ENCODE measurements at regions not wholly inside any gene's neighbourhood (a gene's known extent, or its start where the extent isn't known, plus 50 kb on each side); places are given as distances from the start of the nearest gene placed in this dataset.

GRCh38 chrX:9324676-9325075, 140.2 kb upstream of the TBL1X start:
- Mint-ChIP-seq H3K27ac (no peak overlapping the region), H3K27me3 (no peaks in the 10 kb centered on the region), H3K4me3 (no peak overlapping the region), H3K36me3 (no peaks in the 10 kb centered on the region), H3K9me3 (no peaks in the 10 kb centered on the region), H3K4me1 (peaks cover 3% of the 10 kb centered on the region)
- no peak for DNase-seq

GRCh38 chrX:9326369-9326768, 138.5 kb upstream of the TBL1X start:
- H3K9me3 Mint-ChIP-seq, result no peaks in the 10 kb centered on the region
- H3K36me3 Mint-ChIP-seq, result no peaks in the 10 kb centered on the region
- no peaks in the 10 kb centered on the region for H3K27me3 Mint-ChIP-seq
- no peak overlapping the region for H3K27ac Mint-ChIP-seq
- peaks cover 3% of the 10 kb centered on the region for H3K4me1 Mint-ChIP-seq
- H3K4me3 Mint-ChIP-seq, result no peak overlapping the region
- DNase-seq, result no peak

DNA sequence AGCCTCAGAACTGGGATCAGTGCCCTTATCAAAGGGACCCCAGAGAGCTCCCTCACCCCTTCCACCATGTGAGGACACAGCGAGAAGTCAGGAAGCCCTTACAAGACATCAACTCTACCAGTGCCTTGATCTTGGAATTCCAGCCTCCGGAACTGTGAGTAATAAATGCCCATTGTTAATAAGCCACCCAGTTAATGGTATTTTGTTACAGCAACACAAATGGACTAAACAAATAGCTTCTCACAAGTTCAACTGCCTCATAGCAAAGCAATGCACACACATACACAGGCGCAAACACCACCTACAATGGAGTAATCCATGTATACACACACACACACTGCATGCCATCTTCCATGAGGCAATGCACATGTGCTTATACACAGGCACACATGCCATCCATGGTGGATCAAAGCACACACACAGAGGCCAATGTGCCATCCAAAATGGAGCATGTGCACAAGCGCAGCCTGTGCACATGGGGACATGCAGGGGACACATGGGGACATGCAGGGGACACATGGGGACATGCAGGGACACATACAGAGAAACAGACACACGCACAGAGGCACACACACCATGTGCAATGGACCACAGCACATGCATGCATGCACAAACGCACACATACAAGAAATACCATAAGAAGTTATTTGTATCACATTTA, 137.6 kb upstream of the TBL1X start:
- no peak for DNase-seq
- H3K27me3 Mint-ChIP-seq, result no peaks in the 10 kb centered on the region
- H3K4me3 Mint-ChIP-seq, result no peak overlapping the region
- peaks cover 3% of the 10 kb centered on the region for H3K4me1 Mint-ChIP-seq
- H3K27ac Mint-ChIP-seq, result no peak overlapping the region
- H3K9me3 Mint-ChIP-seq, result no peaks in the 10 kb centered on the region
- H3K36me3 Mint-ChIP-seq, result no peaks in the 10 kb centered on the region

GRCh38 chrX:9327747-9328145, 137.1 kb upstream of the TBL1X start:
- Mint-ChIP-seq H3K4me3 (no peak overlapping the region), H3K27ac (no peak overlapping the region)

DNA sequence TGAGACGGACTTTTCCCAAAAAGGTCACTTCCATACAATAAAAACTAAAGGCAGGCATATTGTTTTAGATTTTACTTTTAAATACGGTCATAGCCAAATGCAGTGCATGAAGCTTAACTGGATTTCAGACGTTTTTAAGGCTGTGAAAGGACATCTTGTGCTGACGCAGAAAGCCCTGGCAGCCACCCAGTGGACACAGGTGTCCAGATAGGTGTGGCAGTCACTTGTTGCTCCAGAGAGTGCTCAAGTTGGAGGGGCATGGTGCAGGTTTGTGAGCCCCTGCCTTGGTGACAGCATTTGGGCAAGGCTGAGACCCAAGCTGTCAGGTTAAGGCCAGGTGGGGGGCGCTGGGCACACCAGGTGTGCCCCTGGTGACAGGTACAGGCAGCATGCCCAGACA, 135.8 kb upstream of the TBL1X start:
- H3K4me1 Mint-ChIP-seq, result no peaks in the 10 kb centered on the region
- H3K36me3 Mint-ChIP-seq, result no peaks in the 10 kb centered on the region
- no peak for DNase-seq
- H3K4me3 Mint-ChIP-seq, result no peak overlapping the region
- no peaks in the 10 kb centered on the region for H3K9me3 Mint-ChIP-seq
- H3K27me3 Mint-ChIP-seq, result no peaks in the 10 kb centered on the region
- H3K27ac Mint-ChIP-seq, result no peak overlapping the region

More at GRCh38 chrX:9327747-9328145, 137.1 kb upstream of the TBL1X start:
- DNase-seq, result no peak
- Mint-ChIP-seq H3K4me1 (peaks cover 3% of the 10 kb centered on the region), H3K9me3 (no peaks in the 10 kb centered on the region), H3K36me3 (no peaks in the 10 kb centered on the region), H3K27me3 (no peaks in the 10 kb centered on the region)

DNA sequence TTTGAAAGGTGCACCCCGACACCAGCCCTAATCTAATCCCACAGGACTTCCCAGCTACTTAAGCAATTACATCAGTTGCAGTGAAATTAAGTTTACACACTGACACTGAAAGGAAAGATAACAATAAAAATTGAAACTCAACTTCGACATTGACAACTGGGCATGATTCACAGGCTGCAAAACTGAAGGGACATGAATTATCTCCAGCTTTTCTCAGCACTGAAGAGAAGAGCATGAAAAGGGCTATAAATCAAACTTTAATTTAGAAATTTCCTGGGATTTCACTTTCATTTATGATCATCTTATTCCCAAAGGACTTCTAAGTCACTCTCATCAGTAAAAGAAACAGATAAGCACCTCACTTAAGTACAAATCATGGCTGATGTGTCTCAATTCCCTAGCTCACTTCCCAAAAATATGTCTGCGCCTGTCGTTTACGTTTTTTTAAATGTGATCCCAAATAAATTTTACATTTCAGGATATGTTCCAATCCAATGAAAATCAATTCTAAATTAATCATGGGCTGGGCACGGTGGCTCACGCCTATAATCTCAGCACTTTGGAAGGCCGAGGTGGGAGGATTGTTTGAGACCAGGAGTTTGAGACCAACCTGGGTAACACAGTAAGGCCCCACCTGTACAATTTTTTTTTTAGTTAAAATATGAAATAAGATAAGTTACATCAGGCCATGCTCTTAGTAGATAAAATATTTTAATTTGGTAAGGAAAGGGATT, 134.4 kb upstream of the TBL1X start:
- no peaks in the 10 kb centered on the region for H3K27me3 Mint-ChIP-seq
- no peaks in the 10 kb centered on the region for H3K4me1 Mint-ChIP-seq
- H3K9me3 Mint-ChIP-seq, result no peaks in the 10 kb centered on the region
- H3K4me3 Mint-ChIP-seq, result no peak overlapping the region
- H3K36me3 Mint-ChIP-seq, result no peaks in the 10 kb centered on the region
- DNase-seq, result no peak
- no peak overlapping the region for H3K27ac Mint-ChIP-seq

- H3K9me3 Mint-ChIP-seq, result no peaks in the 10 kb centered on the region
Measured at GRCh38 chrX:9333873-9334560, 130.8 kb upstream of the TBL1X start.

DNA sequence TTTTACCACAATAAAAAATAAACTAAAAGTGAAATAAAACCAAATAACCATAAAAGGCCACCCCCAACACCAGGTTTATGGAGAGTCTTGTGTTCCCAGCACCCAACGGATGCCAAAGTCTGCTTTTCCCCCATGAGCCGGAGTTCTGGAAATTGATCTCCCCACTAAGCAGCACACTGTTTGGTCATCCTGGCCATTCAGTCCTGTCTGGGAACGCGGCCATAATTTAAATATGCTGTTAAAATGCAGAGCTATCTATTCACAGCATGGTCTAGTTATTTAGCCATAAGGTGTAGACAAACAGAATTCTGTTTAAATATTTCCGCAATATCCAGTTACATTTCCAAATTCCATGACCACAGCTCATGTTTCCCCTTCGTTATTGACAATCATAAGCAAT, 129.6 kb upstream of the TBL1X start:
- Mint-ChIP-seq H3K9me3 (no peaks in the 10 kb centered on the region), H3K27me3 (no peaks in the 10 kb centered on the region), H3K4me3 (no peak overlapping the region), H3K4me1 (peaks cover 9% of the 10 kb centered on the region), H3K27ac (no peak overlapping the region), H3K36me3 (no peaks in the 10 kb centered on the region)
- no peak for DNase-seq

More at GRCh38 chrX:9333873-9334560, 130.8 kb upstream of the TBL1X start:
- Mint-ChIP-seq H3K27ac (no peak overlapping the region), H3K4me1 (peaks cover 3% of the 10 kb centered on the region), H3K27me3 (no peaks in the 10 kb centered on the region), H3K4me3 (no peak overlapping the region), H3K36me3 (no peaks in the 10 kb centered on the region)
- no peak for DNase-seq

DNA sequence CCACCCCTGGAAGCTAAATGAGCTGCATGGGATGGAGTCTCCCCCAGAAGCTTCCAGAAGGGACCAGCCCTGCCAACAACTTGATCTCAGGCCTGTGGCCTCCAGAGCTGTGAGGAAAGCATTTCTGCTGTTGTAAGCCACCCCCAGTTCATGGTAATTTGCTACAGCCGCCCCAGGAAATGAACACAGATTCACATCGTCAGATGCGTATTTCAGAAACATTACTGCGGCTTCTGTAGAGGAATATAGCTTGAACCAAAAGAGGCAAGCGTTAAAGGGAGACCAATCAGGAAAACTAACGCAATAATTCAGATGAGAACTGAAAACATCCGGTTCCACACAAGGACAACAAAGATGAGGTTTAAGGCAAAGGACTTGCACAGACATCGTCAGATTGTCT, 128.4 kb upstream of the TBL1X start:
- H3K9me3 Mint-ChIP-seq, result no peaks in the 10 kb centered on the region
- H3K27ac Mint-ChIP-seq, result no peak overlapping the region
- no peaks in the 10 kb centered on the region for H3K36me3 Mint-ChIP-seq
- no peak for DNase-seq
- H3K4me3 Mint-ChIP-seq, result no peak overlapping the region
- no peaks in the 10 kb centered on the region for H3K27me3 Mint-ChIP-seq
- H3K4me1 Mint-ChIP-seq, result peaks cover 18% of the 10 kb centered on the region

GRCh38 chrX:9337046-9337445, 127.8 kb upstream of the TBL1X start:
- no peak overlapping the region for H3K4me3 Mint-ChIP-seq
- no peaks in the 10 kb centered on the region for H3K9me3 Mint-ChIP-seq
- peaks cover 20% of the 10 kb centered on the region for H3K4me1 Mint-ChIP-seq

GRCh38 chrX:9338986-9339385, 125.9 kb upstream of the TBL1X start:
- no peaks in the 10 kb centered on the region for H3K9me3 Mint-ChIP-seq
- DNase-seq, result no peak
- H3K4me3 Mint-ChIP-seq, result no peak overlapping the region
- H3K4me1 Mint-ChIP-seq, result peaks cover 24% of the 10 kb centered on the region
- H3K27ac Mint-ChIP-seq, result no peak overlapping the region
- H3K27me3 Mint-ChIP-seq, result no peaks in the 10 kb centered on the region
- no peaks in the 10 kb centered on the region for H3K36me3 Mint-ChIP-seq

More at GRCh38 chrX:9337046-9337445, 127.8 kb upstream of the TBL1X start:
- H3K27ac Mint-ChIP-seq, result no peak overlapping the region
- no peaks in the 10 kb centered on the region for H3K27me3 Mint-ChIP-seq
- no peak for DNase-seq
- H3K36me3 Mint-ChIP-seq, result no peaks in the 10 kb centered on the region

GRCh38 chrX:9339603-9340491, 125.0 kb upstream of the TBL1X start:
- H3K4me1 Mint-ChIP-seq, result peaks cover 24% of the 10 kb centered on the region
- no peak overlapping the region for H3K4me3 Mint-ChIP-seq
- H3K27ac Mint-ChIP-seq, result peak overlapping the region; percentile 54

GRCh38 chrX:9340598-9341290, 124.1 kb upstream of the TBL1X start:
- Mint-ChIP-seq H3K27me3 (no peaks in the 10 kb centered on the region), H3K36me3 (no peaks in the 10 kb centered on the region), H3K4me1 (peaks cover 24% of the 10 kb centered on the region), H3K4me3 (peak overlapping the region; percentile 62), H3K9me3 (no peaks in the 10 kb centered on the region), H3K27ac (peak overlapping the region; percentile 88)
- peak; percentile 10 for DNase-seq

More at GRCh38 chrX:9339603-9340491, 125.0 kb upstream of the TBL1X start:
- no peaks in the 10 kb centered on the region for H3K9me3 Mint-ChIP-seq
- H3K36me3 Mint-ChIP-seq, result no peaks in the 10 kb centered on the region
- H3K27me3 Mint-ChIP-seq, result no peaks in the 10 kb centered on the region
- no peak for DNase-seq
